Germinal center (tissue), 1 donor: ENCODE measurements at regions not wholly inside any gene's neighbourhood (a gene's known extent, or its start where the extent isn't known, plus 50 kb on each side); places are given as distances from the start of the nearest gene placed in this dataset.
A peak's percentile ranks its signal among the peaks of the same experiment; 100 is the strongest.

Source experiments
- DNase-seq: peaks from one replicate; pipeline ENCODE4 v3.0.0; 2012; ENCODE audit warnings: mixed read lengths, low spot score

GRCh38 chr4:111797455-111798163, 347.6 kb upstream of the FAM241A start:
- DNase-seq: no peak

- DNase-seq: no peak
Observed at GRCh38 chr4:111798840-111799239, 346.4 kb upstream of the FAM241A start.

- DNase-seq: no peak
Observed at GRCh38 chr4:111800551-111800950, 344.7 kb upstream of the FAM241A start.

GRCh38 chr4:111802191-111802590, 343.1 kb upstream of the FAM241A start:
- DNase-seq: no peak

- no peak for DNase-seq
Observed at GRCh38 chr4:111806331-111806730, 338.9 kb upstream of the FAM241A start.

DNA sequence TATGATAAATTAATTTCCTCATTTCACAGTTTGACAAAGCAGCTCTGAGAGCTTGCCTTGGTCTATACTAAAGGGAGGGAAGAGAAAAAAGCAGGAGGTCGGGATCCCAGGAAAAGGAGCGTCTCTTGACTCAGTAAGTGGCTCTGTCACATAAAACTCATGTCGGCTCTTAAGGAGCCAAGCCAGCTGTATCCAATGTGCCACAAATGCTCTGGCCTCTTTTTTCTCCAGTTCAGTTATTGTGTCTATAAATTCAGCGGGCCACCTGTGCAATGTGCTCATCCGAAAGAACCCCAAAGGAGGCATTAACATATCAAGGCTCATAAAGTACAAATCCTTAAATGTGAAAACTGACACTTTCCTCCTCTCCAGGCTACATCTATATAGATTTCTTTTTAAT, 337.7 kb upstream of the FAM241A start:
- DNase-seq: no peak

DNA sequence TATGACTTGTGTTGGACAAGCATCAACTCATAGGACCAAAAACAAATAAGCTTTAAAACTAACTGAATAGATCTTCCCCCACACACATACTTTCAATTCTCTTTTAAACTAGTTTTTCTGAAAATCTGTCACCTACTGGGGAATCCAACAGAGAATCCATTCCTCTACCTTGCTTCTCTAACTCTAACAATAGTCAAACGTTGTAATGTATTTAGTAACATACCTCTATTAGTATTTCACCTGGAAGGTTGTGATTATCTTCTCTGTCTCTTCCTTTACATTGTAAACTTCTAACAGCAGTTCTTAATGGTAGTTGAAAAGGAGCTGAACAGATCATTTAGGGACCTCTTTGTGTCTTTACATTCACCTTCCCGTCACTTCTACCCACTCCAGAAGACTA, 337.1 kb upstream of the FAM241A start:
- DNase-seq: no peak

GRCh38 chr4:111811661-111812060, 333.6 kb upstream of the FAM241A start:
- no peak for DNase-seq

DNA sequence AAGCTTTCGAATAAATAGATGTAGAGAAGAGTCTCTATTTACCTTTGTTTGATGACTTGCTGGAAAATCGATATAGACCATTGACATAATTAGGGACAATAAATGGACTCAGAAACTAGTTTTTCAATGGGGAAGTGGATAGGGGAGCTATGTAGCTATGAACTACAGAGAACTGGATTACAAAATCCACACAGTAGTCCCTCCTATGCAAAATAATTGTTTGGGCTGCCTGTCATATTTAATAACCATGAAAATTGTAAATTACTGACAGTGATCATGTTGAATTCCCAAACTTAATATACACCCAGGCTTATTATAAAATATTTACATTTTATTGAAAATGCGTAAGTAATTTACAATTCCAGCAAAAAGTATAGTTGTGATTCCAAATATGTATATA, 333.1 kb upstream of the FAM241A start:
- no peak for DNase-seq

DNA sequence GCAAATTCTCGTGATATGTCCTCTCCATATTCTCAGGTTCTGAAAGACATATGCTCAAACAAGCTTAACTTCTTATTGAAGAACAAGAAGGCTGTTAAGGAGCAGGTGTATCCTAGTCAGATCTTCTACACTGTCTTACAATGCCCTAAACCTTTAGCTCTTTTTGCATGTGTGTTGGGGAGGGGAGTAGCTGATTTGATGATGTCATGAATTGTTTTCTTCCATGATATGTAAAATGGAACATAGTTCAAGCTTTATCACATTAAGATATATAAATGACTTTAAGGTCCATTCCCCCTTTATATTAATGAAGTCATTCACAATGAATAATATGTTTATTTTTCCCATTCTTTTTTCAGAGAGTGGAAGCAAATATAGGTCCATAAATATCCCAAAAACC, 332.5 kb upstream of the FAM241A start:
- DNase-seq: no peak

- no peak for DNase-seq
Observed at GRCh38 chr4:111813555-111814140, 331.6 kb upstream of the FAM241A start.

GRCh38 chr4:111814961-111815360, 330.3 kb upstream of the FAM241A start:
- DNase-seq: no peak

GRCh38 chr4:111821342-111821741, 323.9 kb upstream of the FAM241A start:
- no peak for DNase-seq

- no peak for DNase-seq
Observed at GRCh38 chr4:111836601-111837000, 308.7 kb upstream of the FAM241A start.

DNA sequence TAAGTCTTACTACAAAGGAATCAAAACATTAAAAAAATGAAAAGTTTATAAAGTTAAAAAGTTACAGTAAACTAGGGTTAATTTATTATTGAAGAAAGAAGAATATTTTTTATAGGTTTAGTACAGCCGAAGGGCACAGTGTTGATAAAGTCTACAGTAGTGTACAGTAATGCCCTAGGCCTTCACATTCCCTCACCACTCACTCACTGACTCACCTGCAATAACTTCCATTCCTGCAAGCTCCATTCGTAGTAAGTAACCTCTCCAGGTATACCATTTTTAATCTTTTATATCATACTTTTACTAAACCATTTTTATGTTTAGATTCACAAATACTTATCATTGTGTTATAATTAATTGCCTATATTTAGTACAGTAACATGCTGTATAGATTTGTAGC, 307.5 kb upstream of the FAM241A start:
- no peak for DNase-seq

DNA sequence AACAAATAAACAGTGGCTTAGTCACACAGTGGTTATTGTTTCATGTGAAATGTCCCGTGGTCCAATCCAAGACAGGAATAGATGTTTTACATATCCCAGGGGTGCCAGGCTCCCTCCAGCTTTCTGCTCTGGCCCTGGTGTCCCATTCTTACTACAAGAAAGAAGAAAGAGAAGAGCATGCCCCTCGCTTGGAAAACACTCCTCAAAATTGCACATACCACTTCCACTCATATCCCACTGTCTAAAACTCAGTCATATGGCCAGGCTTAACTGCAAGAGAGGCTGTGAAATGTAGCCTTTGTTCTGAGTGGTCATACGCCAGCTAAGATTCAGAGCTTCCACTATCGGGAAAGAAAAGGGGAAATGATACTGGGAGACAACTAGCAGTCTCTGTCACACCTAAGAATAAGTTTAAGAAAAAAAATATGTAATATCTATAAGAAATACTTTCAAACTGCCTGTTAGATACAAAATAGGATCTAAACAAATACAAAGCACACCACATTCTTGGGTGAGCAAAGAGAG, 306.8 kb upstream of the FAM241A start:
- DNase-seq: no peak

DNA sequence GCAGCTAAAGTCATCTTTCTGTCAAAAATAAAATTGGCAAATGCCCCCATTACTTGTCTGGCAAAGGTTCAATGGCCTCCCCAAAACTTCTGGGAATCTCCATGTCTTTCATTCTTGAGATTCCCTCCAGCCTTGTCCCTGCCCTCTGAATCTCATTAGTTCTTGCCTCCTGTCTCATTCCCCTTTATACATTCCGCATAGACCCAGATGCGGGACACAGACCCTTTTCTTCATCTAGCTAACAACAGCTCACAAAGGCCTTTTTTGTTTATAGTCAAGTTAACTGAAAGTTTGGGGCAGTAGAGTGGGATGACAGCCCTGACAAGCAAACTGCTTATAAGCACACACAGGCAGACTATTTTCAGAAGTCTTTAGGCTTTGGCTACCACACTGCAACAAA, 306.1 kb upstream of the FAM241A start:
- DNase-seq: no peak

DNA sequence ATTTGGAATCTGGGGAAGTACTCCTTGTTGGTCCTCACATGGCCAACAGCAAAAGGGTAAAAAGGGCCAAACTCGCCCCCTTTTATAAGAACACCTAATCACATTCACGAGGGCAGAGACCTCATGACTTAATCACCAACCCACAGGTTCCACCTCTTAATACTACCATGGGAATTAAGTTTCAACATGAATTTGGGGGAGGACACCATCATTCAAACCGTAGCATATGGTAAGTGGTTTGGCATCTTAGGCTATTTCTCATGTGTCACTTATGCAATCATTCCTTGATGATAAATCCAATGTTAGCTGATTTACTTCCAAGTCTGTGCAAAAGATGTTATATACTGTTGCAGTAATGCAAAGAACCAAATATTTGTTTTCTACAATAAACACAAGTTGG, 302.9 kb upstream of the FAM241A start:
- no peak for DNase-seq

- DNase-seq: no peak
Observed at GRCh38 chr4:111847296-111848008, 297.8 kb upstream of the FAM241A start.

DNA sequence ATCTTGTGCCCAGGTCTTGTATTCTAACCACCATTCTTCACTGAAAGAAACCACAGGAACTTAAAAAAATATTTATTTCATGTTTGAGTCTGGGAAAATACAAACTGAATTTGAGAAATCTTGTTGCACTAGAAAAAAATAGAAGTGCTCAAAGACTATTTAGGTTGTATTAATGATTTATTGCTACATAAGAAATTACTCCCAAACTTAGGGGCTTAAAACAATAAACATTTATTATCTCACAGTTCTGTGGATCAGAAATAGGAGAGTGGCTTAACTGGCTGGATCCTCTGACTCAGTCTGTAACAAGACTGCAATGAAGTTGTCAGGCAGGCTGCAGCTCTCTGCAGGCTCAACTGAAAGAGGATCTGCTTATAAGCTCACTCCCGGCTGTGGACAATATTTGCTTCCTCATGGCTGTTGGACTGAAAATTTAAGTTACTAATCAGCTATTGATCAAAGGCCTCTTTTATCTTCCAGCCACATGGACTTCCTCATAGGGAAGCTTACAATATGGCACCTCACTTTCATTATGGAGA, 295.4 kb upstream of the FAM241A start:
- no peak for DNase-seq

- peak; percentile 11 for DNase-seq
Observed at GRCh38 chr4:111854494-111855087, 290.7 kb upstream of the FAM241A start.

- DNase-seq: no peak
Observed at GRCh38 chr4:111855308-111855707, 289.9 kb upstream of the FAM241A start.

GRCh38 chr4:111864066-111864465, 281.2 kb upstream of the FAM241A start:
- DNase-seq: no peak
